Dendritic cell treated with granulocyte-macrophage colony-stimulating factor and Interleukin-4, amounts not matched to agents 40 ng/mL and 50 ng/mL, for 4 days (primary cell): ENCODE measurements at regions not wholly inside any gene's neighbourhood (a gene's known extent, or its start where the extent isn't known, plus 50 kb on each side); places are given as distances from the start of the nearest gene placed in this dataset.

Experiments used
- H3K27ac Mint-ChIP-seq: one replicate; pipeline ENCODE4 v1.8.0; 2022; ENCODE audit warnings: mild to moderate bottlenecking, mixed read lengths
- H3K27me3 Mint-ChIP-seq: one replicate; pipeline ENCODE4 v1.8.0; 2022; ENCODE audit warnings: mild to moderate bottlenecking, mixed read lengths
- H3K36me3 Mint-ChIP-seq: one replicate; pipeline ENCODE4 v1.8.0; 2022; ENCODE audit warnings: low read depth, mixed read lengths
- H3K4me1 Mint-ChIP-seq: one replicate; pipeline ENCODE4 v1.8.0; 2022; ENCODE audit warnings: low read depth, mixed read lengths
- H3K4me3 Mint-ChIP-seq: one replicate; pipeline ENCODE4 v1.8.0; 2022; ENCODE audit warnings: mild to moderate bottlenecking, moderate library complexity, mixed read lengths
- H3K9me3 Mint-ChIP-seq: one replicate; pipeline ENCODE4 v1.8.0; 2022; ENCODE audit warnings: mixed read lengths
- intact Hi-C: fragments of 100-400 bp; cut with micrococcal nuclease; formaldehyde crosslinking; loops from one replicate; pipeline ENCODE4 v1.15.0; 2022

GRCh38 chr1:177862916-177863315, 106.9 kb downstream of the SEC16B start:
- Mint-ChIP-seq H3K4me3 (no peak overlapping the region), H3K27ac (no peak overlapping the region), H3K36me3 (no peaks in the 10 kb centered on the region), H3K4me1 (no peaks in the 10 kb centered on the region), H3K27me3 (no peaks in the 10 kb centered on the region), H3K9me3 (no peaks in the 10 kb centered on the region)
- intact Hi-C loops: no loop called here

- Mint-ChIP-seq H3K4me1 (no peaks in the 10 kb centered on the region), H3K36me3 (no peaks in the 10 kb centered on the region)
- intact Hi-C loops: no loop called here
Observed at GRCh38 chr1:177859572-177859971, 110.3 kb downstream of the SEC16B start.

GRCh38 chr1:177858332-177858821, 111.5 kb downstream of the SEC16B start:
- Mint-ChIP-seq H3K27ac (no peak overlapping the region), H3K4me1 (no peaks in the 10 kb centered on the region), H3K36me3 (no peaks in the 10 kb centered on the region), H3K4me3 (no peak overlapping the region), H3K27me3 (no peaks in the 10 kb centered on the region), H3K9me3 (peaks cover 17% of the 10 kb centered on the region)
- intact Hi-C loops: no loop called here

More at GRCh38 chr1:177859572-177859971, 110.3 kb downstream of the SEC16B start:
- Mint-ChIP-seq H3K4me3 (no peak overlapping the region), H3K27ac (no peak overlapping the region), H3K27me3 (no peaks in the 10 kb centered on the region), H3K9me3 (peaks cover 6% of the 10 kb centered on the region)

- Mint-ChIP-seq H3K27me3 (no peaks in the 10 kb centered on the region), H3K36me3 (no peaks in the 10 kb centered on the region), H3K4me3 (no peak overlapping the region), H3K27ac (no peak overlapping the region), H3K4me1 (no peaks in the 10 kb centered on the region), H3K9me3 (peaks cover 17% of the 10 kb centered on the region)
- intact Hi-C loops: no loop called here
Observed at GRCh38 chr1:177857285-177857684, 112.6 kb downstream of the SEC16B start.

GRCh38 chr1:177854951-177855350, 114.9 kb downstream of the SEC16B start:
- H3K27ac Mint-ChIP-seq: no peak overlapping the region
- intact Hi-C loops: no loop called here
- H3K36me3 Mint-ChIP-seq: no peaks in the 10 kb centered on the region
- no peaks in the 10 kb centered on the region for H3K27me3 Mint-ChIP-seq
- H3K9me3 Mint-ChIP-seq: peaks cover 17% of the 10 kb centered on the region
- no peaks in the 10 kb centered on the region for H3K4me1 Mint-ChIP-seq
- H3K4me3 Mint-ChIP-seq: no peak overlapping the region

- intact Hi-C loops: no loop called here
- Mint-ChIP-seq H3K27me3 (no peaks in the 10 kb centered on the region), H3K4me3 (no peak overlapping the region), H3K27ac (no peak overlapping the region), H3K9me3 (peaks cover 13% of the 10 kb centered on the region), H3K4me1 (no peaks in the 10 kb centered on the region), H3K36me3 (no peaks in the 10 kb centered on the region)
Observed at GRCh38 chr1:177849579-177850290, 120.1 kb downstream of the SEC16B start.

- no peaks in the 10 kb centered on the region for H3K4me1 Mint-ChIP-seq
- no peak overlapping the region for H3K27ac Mint-ChIP-seq
- intact Hi-C loops: no loop called here
- no peak overlapping the region for H3K4me3 Mint-ChIP-seq
- H3K9me3 Mint-ChIP-seq: peaks cover 7% of the 10 kb centered on the region
- H3K27me3 Mint-ChIP-seq: no peaks in the 10 kb centered on the region
- H3K36me3 Mint-ChIP-seq: no peaks in the 10 kb centered on the region
Observed at GRCh38 chr1:177849130-177849529, 120.7 kb downstream of the SEC16B start.

- peaks cover 1% of the 10 kb centered on the region for H3K9me3 Mint-ChIP-seq
Observed at GRCh38 chr1:177848577-177848976, 121.3 kb downstream of the SEC16B start.

GRCh38 chr1:177847843-177848242, 122.0 kb downstream of the SEC16B start:
- no peaks in the 10 kb centered on the region for H3K36me3 Mint-ChIP-seq
- H3K4me3 Mint-ChIP-seq: no peak overlapping the region
- H3K27me3 Mint-ChIP-seq: no peaks in the 10 kb centered on the region
- H3K9me3 Mint-ChIP-seq: no peaks in the 10 kb centered on the region
- no peaks in the 10 kb centered on the region for H3K4me1 Mint-ChIP-seq
- no peak overlapping the region for H3K27ac Mint-ChIP-seq
- intact Hi-C loops: no loop called here

More at GRCh38 chr1:177848577-177848976, 121.3 kb downstream of the SEC16B start:
- intact Hi-C loops: no loop called here
- Mint-ChIP-seq H3K36me3 (no peaks in the 10 kb centered on the region), H3K4me3 (no peak overlapping the region), H3K27ac (no peak overlapping the region), H3K27me3 (no peaks in the 10 kb centered on the region), H3K4me1 (no peaks in the 10 kb centered on the region)

- Mint-ChIP-seq H3K9me3 (peaks cover 6% of the 10 kb centered on the region), H3K4me3 (no peak overlapping the region), H3K4me1 (no peaks in the 10 kb centered on the region), H3K27me3 (no peaks in the 10 kb centered on the region), H3K27ac (no peak overlapping the region), H3K36me3 (no peaks in the 10 kb centered on the region)
- intact Hi-C loops: no loop called here
Observed at GRCh38 chr1:177838907-177839485, 130.9 kb downstream of the SEC16B start.

GRCh38 chr1:177833631-177834030, 136.2 kb downstream of the SEC16B start:
- H3K36me3 Mint-ChIP-seq: no peaks in the 10 kb centered on the region
- H3K27ac Mint-ChIP-seq: no peak overlapping the region
- H3K4me1 Mint-ChIP-seq: no peaks in the 10 kb centered on the region
- intact Hi-C loops: no loop called here
- no peak overlapping the region for H3K4me3 Mint-ChIP-seq
- peaks cover 13% of the 10 kb centered on the region for H3K9me3 Mint-ChIP-seq
- H3K27me3 Mint-ChIP-seq: no peaks in the 10 kb centered on the region

- intact Hi-C loops: no loop called here
- H3K36me3 Mint-ChIP-seq: no peaks in the 10 kb centered on the region
- H3K27me3 Mint-ChIP-seq: no peaks in the 10 kb centered on the region
- H3K4me3 Mint-ChIP-seq: no peak overlapping the region
- no peaks in the 10 kb centered on the region for H3K4me1 Mint-ChIP-seq
- H3K9me3 Mint-ChIP-seq: peaks cover 13% of the 10 kb centered on the region
- no peak overlapping the region for H3K27ac Mint-ChIP-seq
Observed at GRCh38 chr1:177830531-177831135, 139.2 kb downstream of the SEC16B start.

GRCh38 chr1:177825276-177825901, 144.5 kb downstream of the SEC16B start:
- intact Hi-C loops: no loop called here
- no peaks in the 10 kb centered on the region for H3K36me3 Mint-ChIP-seq
- no peaks in the 10 kb centered on the region for H3K9me3 Mint-ChIP-seq
- no peaks in the 10 kb centered on the region for H3K4me1 Mint-ChIP-seq
- no peak overlapping the region for H3K27ac Mint-ChIP-seq
- H3K4me3 Mint-ChIP-seq: no peak overlapping the region
- H3K27me3 Mint-ChIP-seq: peaks cover 3% of the 10 kb centered on the region

GRCh38 chr1:177824508-177824982, 145.3 kb downstream of the SEC16B start:
- Mint-ChIP-seq H3K36me3 (no peaks in the 10 kb centered on the region), H3K4me1 (no peaks in the 10 kb centered on the region), H3K9me3 (no peaks in the 10 kb centered on the region), H3K27me3 (peaks cover 3% of the 10 kb centered on the region), H3K27ac (no peak overlapping the region), H3K4me3 (no peak overlapping the region)
- intact Hi-C loops: no loop called here
